ENCODE measurements at regions not wholly inside any gene's neighbourhood (a gene's known extent, or its start where the extent isn't known, plus 50 kb on each side); places are given as distances from the start of the nearest gene placed in this dataset.

GRCh38 chr15:97597801-97598200, 362.7 kb upstream of the ARRDC4 start:
- intact Hi-C loops (cut with micrococcal nuclease), result no loop called here
- no peaks in the 10 kb centered on the region for H3K9me3 ChIP-seq (replicated peaks; ENCODE audit: control insufficient read depth, insufficient read depth, low read length)
- no peak overlapping the region for H3K4me2 ChIP-seq (ENCODE audit: insufficient read depth, low read length)
- H3K9ac ChIP-seq (replicated peaks; ENCODE audit: extremely low read depth, insufficient read depth, low read length), result no peak overlapping the region
- CTCF ChIA-PET, result interaction anchor here (0.9 kb wide), 1 partner anchor 11 kb away, joined by 3 read pairs; no protein-coding TSS in a partner anchor
- no peaks in the 10 kb centered on the region for H3K4me1 ChIP-seq (ENCODE audit: control insufficient read depth, extremely low read depth, insufficient read depth, low read length)
- H4K20me1 ChIP-seq (replicated peaks; ENCODE audit: control insufficient read depth, extremely low read depth, insufficient read depth, low read length), result no peaks in the 10 kb centered on the region
- H3K79me2 ChIP-seq (ENCODE audit: control insufficient read depth, insufficient read depth, low read length), result no peaks in the 10 kb centered on the region
- no peak overlapping the region for H3K27ac ChIP-seq (ENCODE audit: insufficient read depth, low read depth, low read length)
- TF ChIP-seq FOS (IDR thresholded peaks at IDR 0.05; ENCODE audit: borderline replicate concordance, insufficient read depth, low read length), result no peak
- TF ChIP-seq GATA2 (IDR thresholded peaks at IDR 0.05; ENCODE audit: insufficient read depth, insufficient read length, low read depth, low read length), result no peak
- TF ChIP-seq JUN (IDR thresholded peaks at IDR 0.05; ENCODE audit: borderline replicate concordance, insufficient read depth, insufficient read length, low read depth), result no peak
- TF ChIP-seq, protein P1, sequence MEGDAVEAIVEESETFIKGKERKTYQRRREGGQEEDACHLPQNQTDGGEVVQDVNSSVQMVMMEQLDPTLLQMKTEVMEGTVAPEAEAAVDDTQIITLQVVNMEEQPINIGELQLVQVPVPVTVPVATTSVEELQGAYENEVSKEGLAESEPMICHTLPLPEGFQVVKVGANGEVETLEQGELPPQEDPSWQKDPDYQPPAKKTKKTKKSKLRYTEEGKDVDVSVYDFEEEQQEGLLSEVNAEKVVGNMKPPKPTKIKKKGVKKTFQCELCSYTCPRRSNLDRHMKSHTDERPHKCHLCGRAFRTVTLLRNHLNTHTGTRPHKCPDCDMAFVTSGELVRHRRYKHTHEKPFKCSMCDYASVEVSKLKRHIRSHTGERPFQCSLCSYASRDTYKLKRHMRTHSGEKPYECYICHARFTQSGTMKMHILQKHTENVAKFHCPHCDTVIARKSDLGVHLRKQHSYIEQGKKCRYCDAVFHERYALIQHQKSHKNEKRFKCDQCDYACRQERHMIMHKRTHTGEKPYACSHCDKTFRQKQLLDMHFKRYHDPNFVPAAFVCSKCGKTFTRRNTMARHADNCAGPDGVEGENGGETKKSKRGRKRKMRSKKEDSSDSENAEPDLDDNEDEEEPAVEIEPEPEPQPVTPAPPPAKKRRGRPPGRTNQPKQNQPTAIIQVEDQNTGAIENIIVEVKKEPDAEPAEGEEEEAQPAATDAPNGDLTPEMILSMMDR (IDR thresholded peaks at IDR 0.05; ENCODE audit: extremely low read depth in 1 of 2, insufficient read depth in 1 of 2, low read depth in 1 of 2, low read length in 2 of 2), result no peak
- no peak for TF ChIP-seq POLR2AphosphoS5 (IDR thresholded peaks at IDR 0.05; ENCODE audit: insufficient read depth, low read depth, low read length)
- TF ChIP-seq MYC (IDR thresholded peaks at IDR 0.05; ENCODE audit: low read depth, low read length), result no peak
- no peak for TF ChIP-seq EZH2 (IDR thresholded peaks at IDR 0.05; ENCODE audit: borderline replicate concordance, low read depth, low read length, severe bottlenecking)
- TF ChIP-seq, protein P2, sequence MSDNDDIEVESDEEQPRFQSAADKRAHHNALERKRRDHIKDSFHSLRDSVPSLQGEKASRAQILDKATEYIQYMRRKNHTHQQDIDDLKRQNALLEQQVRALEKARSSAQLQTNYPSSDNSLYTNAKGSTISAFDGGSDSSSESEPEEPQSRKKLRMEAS (IDR thresholded peaks at IDR 0.05; ENCODE audit: insufficient read depth, insufficient read length), result no peak
- dilution Hi-C loops (cut with MboI; ENCODE audit: extremely low pct_ligation_motif_present, low sequenced_read_pairs), result no loop called here
- no TSS peak for BruUV-seq (replicated peaks)
- no peaks in the 10 kb centered on the region for H3K9me1 ChIP-seq (replicated peaks; ENCODE audit: control insufficient read depth, extremely low read depth, insufficient read depth, low read length)
- no peaks in the 10 kb centered on the region for H3K27me3 ChIP-seq (ENCODE audit: control insufficient read depth in 2 of 2, insufficient read depth in 2 of 2, low read length in 2 of 2)
- DNase-seq (ENCODE audit: low read depth, low spot score), result no peak
- H3K36me3 ChIP-seq (ENCODE audit: control insufficient read depth in 2 of 2, extremely low read depth in 1 of 2, insufficient read depth in 2 of 2, low read length in 2 of 2), result no peaks in the 10 kb centered on the region
- FAIRE-seq, result no peak
- H2AFZ ChIP-seq (ENCODE audit: low read depth, low read length), result no peak overlapping the region
- no peak overlapping the region for H3K4me3 ChIP-seq (replicated peaks in 1 of 3; ENCODE audit: insufficient read depth in 1 of 3, low read depth in 1 of 3, low read length in 3 of 3)
- POLR2A ChIA-PET, result no interaction called here

Measured in endothelial cell of umbilical vein (primary cell).